Urinary bladder (tissue), 3 donors: ENCODE measurements at regions not wholly inside any gene's neighbourhood (a gene's known extent, or its start where the extent isn't known, plus 50 kb on each side); places are given as distances from the start of the nearest gene placed in this dataset.

ENCODE experiments used
- DNase-seq: peaks from one replicate; pipeline ENCODE4 v3.0.0-alpha.2; 2015; ENCODE audit errors: extremely low spot score
- H3K27ac ChIP-seq: one replicate; pipeline ENCODE4 v1.5.1; 2013; ENCODE audit warnings: low read depth, mild to moderate bottlenecking, moderate library complexity
- H3K36me3 ChIP-seq: one replicate; pipeline ENCODE4 v1.6.1; 2013; ENCODE audit warnings: mild to moderate bottlenecking, moderate library complexity; ENCODE audit not compliant: insufficient read depth
- H3K4me1 ChIP-seq: one replicate; pipeline ENCODE4 v1.6.1; 2013; ENCODE audit warnings: mild to moderate bottlenecking, moderate library complexity; ENCODE audit not compliant: insufficient read depth
- H3K4me3 ChIP-seq: one replicate; pipeline ENCODE4 v1.5.1; 2013; ENCODE audit warnings: low read depth, low read length
- WGBS: extraction: QIAGEN DNeasy Blood & Tissue Kit; methylation state at CpG from one replicate; pipeline ENCODE4 v1.1.7; 2013; 5-methylcytosine and 5-hydroxymethylcytosine counted together
- donor health status: healthy with polysubstance abuse.
- donor health status: healthy.

- no peak for DNase-seq
- Histone ChIP-seq H3K4me3 (no peak overlapping the region), H3K4me1 (no peaks in the 10 kb centered on the region), H3K36me3 (no peaks in the 10 kb centered on the region), H3K27ac (no peak overlapping the region)
- WGBS = 74% methylated on average over 6 of the region's 6 CpGs
Measured at GRCh38 chr14:65277580-65278270, 134.8 kb upstream of the FUT8 start.

GRCh38 chr14:65278589-65278988 is 133.9 kb upstream of the FUT8 start:
- WGBS = 92% methylated on average over 4 of the region's 4 CpGs
- no peak overlapping the region for H3K4me3 ChIP-seq
- no peak overlapping the region for H3K27ac ChIP-seq
- no peaks in the 10 kb centered on the region for H3K36me3 ChIP-seq
- H3K4me1 ChIP-seq = no peaks in the 10 kb centered on the region
- DNase-seq = no peak

DNA sequence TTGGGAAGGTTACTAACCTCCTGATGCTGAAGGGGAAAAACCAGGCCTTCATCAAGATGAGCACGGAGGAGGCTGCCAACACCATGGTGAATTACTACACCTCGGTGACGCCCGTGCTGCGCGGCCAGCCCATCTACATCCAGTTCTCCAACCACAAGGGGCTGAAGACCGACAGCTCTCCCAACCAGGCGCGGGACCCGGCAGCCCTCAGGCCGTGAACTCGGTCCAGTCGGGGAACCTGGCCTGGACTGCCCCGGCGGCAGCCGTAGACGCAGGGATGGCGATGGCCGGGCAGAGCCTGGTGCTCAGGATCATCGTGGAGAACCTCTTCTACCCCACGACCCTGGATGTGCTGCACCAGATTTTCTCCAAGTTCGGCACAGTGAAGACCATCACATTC is 133.0 kb upstream of the FUT8 start:
- no peak overlapping the region for H3K4me3 ChIP-seq
- no peak overlapping the region for H3K27ac ChIP-seq
- DNase-seq = no peak
- WGBS = 98% methylated on average over 22 of the region's 22 CpGs
- H3K4me1 ChIP-seq = no peaks in the 10 kb centered on the region
- no peaks in the 10 kb centered on the region for H3K36me3 ChIP-seq

DNA sequence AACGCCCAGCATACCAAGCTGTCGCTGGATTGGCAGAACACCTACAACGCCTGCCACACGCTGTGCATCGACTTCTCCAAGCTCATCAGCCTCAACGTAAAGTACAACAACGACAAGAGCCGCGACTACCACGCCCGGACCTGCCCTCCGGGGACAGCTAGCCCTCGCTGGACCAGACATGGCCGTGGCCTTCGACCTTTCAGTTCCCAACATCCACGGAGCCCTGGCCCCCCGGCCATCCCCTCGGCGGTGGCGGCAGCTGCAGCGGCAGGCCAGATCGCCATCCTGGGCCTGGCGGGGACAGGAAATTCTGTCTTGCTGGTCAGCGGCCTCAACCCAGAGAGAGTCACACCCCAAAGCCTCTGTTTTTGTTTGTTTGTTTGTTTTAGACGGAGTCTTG is 132.6 kb upstream of the FUT8 start:
- WGBS = 98% methylated on average over 25 of the region's 25 CpGs

DNA sequence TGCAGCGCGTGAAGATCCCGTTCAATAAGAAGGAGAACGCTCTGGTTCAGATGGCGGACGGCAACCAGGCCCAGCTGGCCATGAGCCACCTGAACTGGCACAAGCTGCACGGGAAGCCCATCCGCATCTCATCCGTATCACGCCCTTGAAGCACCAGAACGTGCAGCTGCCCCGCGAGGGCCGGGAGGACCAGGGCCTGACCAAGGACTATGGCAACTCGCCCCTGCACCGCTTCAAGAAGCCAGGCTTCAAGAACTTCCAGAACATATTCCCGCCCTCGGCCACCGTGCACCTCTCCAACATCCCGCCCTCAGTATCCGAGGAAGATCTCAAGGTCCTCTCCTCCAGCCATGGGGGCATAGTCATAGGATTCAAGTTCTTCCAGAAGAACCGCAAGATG is 131.9 kb upstream of the FUT8 start:
- H3K4me1 ChIP-seq = no peaks in the 10 kb centered on the region
- over 99% methylated on average over 22 of the region's 22 CpGs for WGBS
- H3K36me3 ChIP-seq = no peaks in the 10 kb centered on the region
- no peak overlapping the region for H3K4me3 ChIP-seq
- no peak overlapping the region for H3K27ac ChIP-seq
- no peak for DNase-seq

More for the DNA sequence above, 132.6 kb upstream of the FUT8 start:
- no peak overlapping the region for H3K27ac ChIP-seq
- H3K36me3 ChIP-seq = no peaks in the 10 kb centered on the region
- H3K4me1 ChIP-seq = no peaks in the 10 kb centered on the region
- DNase-seq = no peak
- H3K4me3 ChIP-seq = no peak overlapping the region

GRCh38 chr14:65281991-65282895 is 130.3 kb upstream of the FUT8 start:
- H3K4me1 ChIP-seq = no peaks in the 10 kb centered on the region
- no peak overlapping the region for H3K27ac ChIP-seq
- 27% methylated on average over 12 of the region's 12 CpGs for WGBS
- H3K36me3 ChIP-seq = no peaks in the 10 kb centered on the region
- H3K4me3 ChIP-seq = peak overlapping the region; percentile 23
- no peak for DNase-seq

DNA sequence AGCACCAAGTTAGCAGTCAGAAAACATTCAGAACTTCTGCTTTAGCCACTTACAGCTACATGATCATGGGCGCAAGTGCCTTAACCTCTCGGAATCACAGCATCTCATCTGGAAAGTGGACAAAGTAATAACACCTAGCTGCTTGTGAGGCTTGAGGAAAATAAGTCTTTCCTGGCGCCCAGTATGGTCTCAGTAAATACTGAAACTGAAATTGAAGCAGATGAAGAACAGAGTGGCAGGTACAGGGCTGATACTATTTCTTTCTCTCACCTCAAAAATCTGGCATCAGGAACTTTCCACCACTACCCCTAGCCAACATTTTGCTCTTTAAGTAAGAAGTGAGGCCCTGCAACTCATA is 129.7 kb upstream of the FUT8 start:
- H3K36me3 ChIP-seq = no peaks in the 10 kb centered on the region
- DNase-seq = no peak
- WGBS = 83% methylated on average over 3 of the region's 3 CpGs
- H3K27ac ChIP-seq = no peak overlapping the region
- no peak overlapping the region for H3K4me3 ChIP-seq
- H3K4me1 ChIP-seq = no peaks in the 10 kb centered on the region

GRCh38 chr14:65286443-65286842 is 126.1 kb upstream of the FUT8 start:
- no peaks in the 10 kb centered on the region for H3K4me1 ChIP-seq
- H3K4me3 ChIP-seq = no peak overlapping the region
- no peak overlapping the region for H3K27ac ChIP-seq
- WGBS = 79% methylated on average over 8 of the region's 8 CpGs
- DNase-seq = no peak
- no peaks in the 10 kb centered on the region for H3K36me3 ChIP-seq

- no peak for DNase-seq
- H3K4me1 ChIP-seq = no peaks in the 10 kb centered on the region
- WGBS = 86% methylated on average over 29 of the region's 29 CpGs
- no peak overlapping the region for H3K4me3 ChIP-seq
- H3K27ac ChIP-seq = no peak overlapping the region
- no peaks in the 10 kb centered on the region for H3K36me3 ChIP-seq
Measured at GRCh38 chr14:65287264-65288131, 125.0 kb upstream of the FUT8 start.

DNA sequence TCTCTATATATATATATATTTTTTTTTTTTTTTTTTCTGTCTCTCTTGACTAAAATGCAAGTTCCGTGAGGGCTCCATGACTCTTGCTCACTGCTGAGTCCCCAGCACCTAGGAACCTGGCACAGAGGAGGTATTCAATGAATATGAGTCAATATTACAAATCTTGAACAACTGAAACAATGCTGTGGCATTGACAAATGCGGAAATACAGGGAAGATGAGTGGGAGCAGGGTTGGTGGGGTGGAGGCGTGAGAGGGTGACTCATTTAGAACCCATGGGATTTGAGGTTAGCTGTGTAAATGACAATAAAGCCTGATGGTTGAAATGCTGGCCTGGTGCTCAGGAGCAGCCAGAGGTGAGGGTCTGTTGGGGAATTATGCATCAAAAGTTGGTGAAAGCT is 121.7 kb upstream of the FUT8 start:
- Histone ChIP-seq H3K4me1 (no peaks in the 10 kb centered on the region), H3K27ac (no peak overlapping the region), H3K4me3 (no peak overlapping the region), H3K36me3 (no peaks in the 10 kb centered on the region)
- no peak for DNase-seq
- WGBS = 82% methylated on average over 3 of the region's 3 CpGs

- Histone ChIP-seq H3K4me1 (no peaks in the 10 kb centered on the region), H3K27ac (no peak overlapping the region), H3K36me3 (no peaks in the 10 kb centered on the region), H3K4me3 (no peak overlapping the region)
- 72% methylated on average over 3 of the region's 3 CpGs for WGBS
- DNase-seq = no peak
Measured at GRCh38 chr14:65291531-65291930, 121.0 kb upstream of the FUT8 start.

DNA sequence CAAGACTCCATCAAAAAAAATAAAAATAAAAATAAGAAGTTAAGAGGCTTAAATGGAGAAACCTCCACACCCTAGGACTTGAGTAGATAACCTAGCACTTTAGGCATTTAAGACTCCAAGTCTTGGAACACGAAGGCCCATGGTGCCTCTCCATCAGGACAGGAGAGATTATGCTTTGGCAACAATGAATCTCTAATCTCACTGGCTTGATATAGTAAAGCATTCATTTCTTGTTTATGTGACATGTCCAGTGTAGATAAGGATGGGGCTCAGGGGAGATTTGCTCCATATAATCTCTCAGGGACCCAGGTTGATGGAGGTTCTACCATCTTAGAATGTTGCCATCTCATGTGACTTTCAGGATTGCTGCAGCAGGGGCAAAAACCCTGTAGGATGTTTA is 117.7 kb upstream of the FUT8 start:
- H3K4me1 ChIP-seq = no peaks in the 10 kb centered on the region
- no peak overlapping the region for H3K27ac ChIP-seq
- H3K36me3 ChIP-seq = no peaks in the 10 kb centered on the region
- no peak for DNase-seq
- H3K4me3 ChIP-seq = no peak overlapping the region
- WGBS = 53% methylated on average over 1 of the region's 1 CpG

DNA sequence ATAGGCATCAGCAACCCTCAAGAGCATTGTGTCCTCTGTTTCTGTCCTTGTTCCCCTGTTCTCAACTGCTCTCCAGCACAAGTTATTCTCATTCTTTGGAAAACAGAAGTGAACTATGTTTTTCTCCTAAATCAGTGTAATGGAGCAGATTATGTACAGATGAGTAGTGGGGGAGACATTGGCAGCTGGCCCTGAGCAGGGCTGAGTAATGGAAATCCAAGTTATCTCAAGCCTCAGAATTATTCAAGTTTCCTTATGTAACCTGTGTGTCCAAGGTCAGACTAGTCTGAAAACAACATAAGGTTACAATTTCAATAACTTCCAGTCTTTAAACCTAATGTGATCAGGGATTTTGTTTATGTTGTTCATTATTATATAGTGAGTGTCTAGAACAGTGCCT is 116.1 kb upstream of the FUT8 start:
- H3K4me1 ChIP-seq = no peaks in the 10 kb centered on the region
- DNase-seq = no peak
- no peaks in the 10 kb centered on the region for H3K36me3 ChIP-seq
- H3K4me3 ChIP-seq = no peak overlapping the region
- no peak overlapping the region for H3K27ac ChIP-seq
